IMR-90 (cell line): ENCODE measurements at regions not wholly inside any gene's neighbourhood (a gene's known extent, or its start where the extent isn't known, plus 50 kb on each side); places are given as distances from the start of the nearest gene placed in this dataset.

Source experiments
- ATAC-seq: fragments of 200-7000 bp; cut with Tn5 transposase; 2 replicates; pipeline ENCODE4 v1.9.1; 2020; ENCODE audit warnings: low read depth, mild to moderate bottlenecking, moderate library complexity
- BruUV-seq: library from RNA; stranded (reverse); fragments of 400-500 nt; replicated peaks from 2 replicates; lab custom pipeline; 2021; lab: Mats Ljungman, UMichigan
- CTCF ChIA-PET: fragments of 300-600 bp; formaldehyde crosslinking; extraction: SDS; loops from one replicate; lab custom pipeline; 2021; ENCODE audit warnings: antibody characterized with exemption; lab: Yijun Ruan, JAX
- POLR2A ChIA-PET: fragments of 300-600 bp; sonication (Branson Sonifier 250); formaldehyde crosslinking; loops from one replicate; lab custom pipeline; 2022; ENCODE audit warnings: antibody characterized with exemption; ENCODE audit not compliant: unreplicated experiment; lab: Charles Lee
- DNase-seq: peaks from one replicate; pipeline ENCODE4 v3.0.0; 2013
- H2AFZ ChIP-seq: replicated peaks from 2 replicates; pipeline ENCODE3; 2013; ENCODE audit warnings: low read length, mild to moderate bottlenecking; ENCODE audit not compliant: poor library complexity
- H2AK5ac ChIP-seq: 2 replicates; pipeline ENCODE4 v1.6.1; 2013; ENCODE audit warnings: low read depth, low read length, inconsistent platforms
- H2AK9ac ChIP-seq: replicated peaks from 2 replicates; pipeline ENCODE3; 2013; ENCODE audit warnings: mild to moderate bottlenecking, low read depth, low read length, moderate library complexity; ENCODE audit not compliant: poor library complexity
- H2BK120ac ChIP-seq: 2 replicates; pipeline ENCODE4 v1.6.1; 2013; ENCODE audit warnings: low read depth, low read length, inconsistent platforms
- H2BK15ac ChIP-seq: 3 replicates; pipeline ENCODE4 v1.6.1; 2013; ENCODE audit warnings: low read depth, low read length, inconsistent platforms
- H2BK20ac ChIP-seq: 2 replicates; pipeline ENCODE4 v1.6.1; 2013; ENCODE audit warnings: low read depth, mild to moderate bottlenecking, inconsistent platforms, low read length, moderate library complexity
- H2BK5ac ChIP-seq: 2 replicates; pipeline ENCODE4 v1.6.1; 2013; ENCODE audit warnings: mild to moderate bottlenecking, low read depth, low read length, inconsistent platforms; ENCODE audit not compliant: poor library complexity, severe bottlenecking
- H3K14ac ChIP-seq: replicated peaks from 2 replicates; pipeline ENCODE4 v1.6.1; 2013; ENCODE audit warnings: low read depth, low read length, inconsistent platforms
- H3K18ac ChIP-seq: 2 replicates; pipeline ENCODE4 v1.6.1; 2013; ENCODE audit warnings: low read depth, low read length, control low read depth
- H3K23ac ChIP-seq: 2 replicates; pipeline ENCODE4 v1.6.1; 2013; ENCODE audit warnings: low read depth, low read length, inconsistent platforms
- H3K27ac ChIP-seq: 2 replicates; pipeline ENCODE4 v1.5.1; 2013; ENCODE audit warnings: mild to moderate bottlenecking, control low read depth, low read length; ENCODE audit not compliant: insufficient read depth
- H3K27me3 ChIP-seq: 2 replicates; pipeline ENCODE4 v1.6.1; 2013; ENCODE audit warnings: low read length; ENCODE audit not compliant: control insufficient read depth, insufficient read depth
- H3K36me3 ChIP-seq: 2 replicates; pipeline ENCODE4 v1.6.1; 2013; ENCODE audit warnings: low read length, mixed read lengths; ENCODE audit not compliant: control insufficient read depth, insufficient read depth
- H3K4ac ChIP-seq: 2 replicates; pipeline ENCODE4 v1.6.1; 2013; ENCODE audit warnings: low read depth, low read length, inconsistent platforms
- H3K4me1 ChIP-seq: 2 replicates; pipeline ENCODE4 v1.6.1; 2013; ENCODE audit warnings: low read length, mixed read lengths; ENCODE audit not compliant: control insufficient read depth, insufficient read depth
- H3K4me2 ChIP-seq: 2 replicates; pipeline ENCODE4 v1.6.1; 2013; ENCODE audit warnings: low read depth, mild to moderate bottlenecking, control low read depth, low read length, moderate library complexity
- H3K4me3 ChIP-seq: 2 replicates; pipeline ENCODE4 v1.5.1; 2013; ENCODE audit warnings: low read depth, mild to moderate bottlenecking, control low read depth, low read length, moderate library complexity; ENCODE audit not compliant: insufficient read depth
- H3K56ac ChIP-seq: 2 replicates; pipeline ENCODE4 v1.6.1; 2013; ENCODE audit warnings: low read length, inconsistent platforms; ENCODE audit not compliant: insufficient read depth; ENCODE audit errors: extremely low read depth
- H3K79me1 ChIP-seq, 2 experiments: 2 replicates each; pipeline ENCODE4 v1.6.1; 2013; ENCODE audit warnings: low read length in 2 of 2, inconsistent platforms in 1 of 2, low read depth in 1 of 2
- H3K9ac ChIP-seq: 2 replicates; pipeline ENCODE4 v1.6.1; 2013; ENCODE audit warnings: low read depth, low read length, control low read depth
- H3K9me1 ChIP-seq: 2 replicates; pipeline ENCODE4 v1.6.1; 2013; ENCODE audit warnings: low read length, inconsistent platforms; ENCODE audit not compliant: insufficient read depth
- H3K9me3 ChIP-seq: 2 replicates; pipeline ENCODE4 v1.6.1; 2013; ENCODE audit warnings: low read length; ENCODE audit not compliant: control insufficient read depth, insufficient read depth
- H4K20me1 ChIP-seq: 2 replicates; pipeline ENCODE4 v1.6.1; 2013; ENCODE audit warnings: low read length, inconsistent platforms; ENCODE audit not compliant: insufficient read depth
- H4K5ac ChIP-seq: 2 replicates; pipeline ENCODE4 v1.6.1; 2013; ENCODE audit warnings: mild to moderate bottlenecking, low read depth, low read length, control low read depth
- H4K8ac ChIP-seq, 2 experiments: 2 replicates each; pipeline ENCODE4 v1.6.1; 2013; ENCODE audit warnings: low read depth in 2 of 2, low read length in 2 of 2, control low read depth in 1 of 2, inconsistent platforms in 1 of 2
- H4K91ac ChIP-seq: 2 replicates; pipeline ENCODE4 v1.6.1; 2013; ENCODE audit warnings: low read depth, low read length, inconsistent platforms; ENCODE audit not compliant: insufficient read depth
- RCOR1 ChIP-seq: IDR thresholded peaks from 2 replicates; pipeline ENCODE4 v1.6.1; 2012; ENCODE audit warnings: mild to moderate bottlenecking, low read length, improper control_type of control experiment; ENCODE audit not compliant: insufficient replicate concordance
- WGBS, 2 experiments: methylation state at CpG; one replicate each; pipeline versions ENCODE4 v1.1.5 to v1.1.7; 2013; ENCODE audit warnings: missing lambda C conversion rate in 2 of 2; ENCODE audit not compliant: insufficient read length in 1 of 2; ENCODE audit errors: extremely low coverage in 2 of 2; 5-methylcytosine and 5-hydroxymethylcytosine counted together
- dilution Hi-C: fragments of 300-500 bp; cut with HindIII; formaldehyde crosslinking; loops from one replicate; pipeline ENCODE4 v1.14.3; 2018; ENCODE audit warnings: low sequenced_read_pairs; ENCODE audit not compliant: unreplicated experiment
- in situ Hi-C: fragments of 300-500 bp; cut with MboI; formaldehyde crosslinking; loops from 3 replicates; pipeline ENCODE4 v1.14.3; 2019; ENCODE audit warnings: low sequenced_read_pairs, inconsistent platforms, mixed read lengths
- intact Hi-C: fragments of 100-400 bp; cut with micrococcal nuclease; formaldehyde crosslinking; loops from 2 replicates; pipeline ENCODE4 v1.10.0; 2022

- Histone ChIP-seq H3K56ac (no peak overlapping the region), H3K4me2 (no peak overlapping the region), H4K20me1 (no peaks in the 10 kb centered on the region), H3K36me3 (no peaks in the 10 kb centered on the region), H3K18ac (no peak overlapping the region), H3K9me3 (peaks cover 12% of the 10 kb centered on the region), H3K4me1 (no peaks in the 10 kb centered on the region), H2AK5ac (no peak overlapping the region), H2AK9ac (no peak overlapping the region), H3K23ac (no peak overlapping the region), H3K9ac (no peak overlapping the region), H3K9me1 (no peaks in the 10 kb centered on the region), H2BK5ac (no peak overlapping the region), H4K8ac (no peak overlapping the region), H4K5ac (no peak overlapping the region), H3K79me1 (no peaks in the 10 kb centered on the region), H3K4me3 (no peak overlapping the region), H3K27me3 (no peaks in the 10 kb centered on the region), H2BK120ac (no peak overlapping the region), H3K4ac (no peak overlapping the region), H2BK20ac (no peak overlapping the region), H3K27ac (no peak overlapping the region), H4K91ac (no peak overlapping the region), H2BK15ac (no peak overlapping the region), H3K14ac (no peak overlapping the region), H2AFZ (no peak overlapping the region)
- TF ChIP-seq RCOR1: no peak
- ChIA-PET POLR2A (no interaction called here), CTCF (no interaction called here)
- WGBS, 2 experiments: 48% methylated on average over 4 of the region's 10 CpGs; no CpG with 5 or more reads in 1 of the 2 experiments
- ATAC-seq (no peak), DNase-seq (no peak)
- BruUV-seq: no TSS peak
- intact Hi-C loops: no loop called here
- dilution Hi-C loops: no loop called here
- in situ Hi-C loops: no loop called here
Observed at GRCh38 chr5:101860145-101860544, 435.9 kb downstream of the SLCO4C1 start.
